ENCODE measurements at regions not wholly inside any gene's neighbourhood (a gene's known extent, or its start where the extent isn't known, plus 50 kb on each side); places are given as distances from the start of the nearest gene placed in this dataset.
"Not testable (repeated sequence)": the region's sequence is repeated elsewhere in the genome, so short reads cannot be mapped to it uniquely, and the experiment has no call there.

DNA sequence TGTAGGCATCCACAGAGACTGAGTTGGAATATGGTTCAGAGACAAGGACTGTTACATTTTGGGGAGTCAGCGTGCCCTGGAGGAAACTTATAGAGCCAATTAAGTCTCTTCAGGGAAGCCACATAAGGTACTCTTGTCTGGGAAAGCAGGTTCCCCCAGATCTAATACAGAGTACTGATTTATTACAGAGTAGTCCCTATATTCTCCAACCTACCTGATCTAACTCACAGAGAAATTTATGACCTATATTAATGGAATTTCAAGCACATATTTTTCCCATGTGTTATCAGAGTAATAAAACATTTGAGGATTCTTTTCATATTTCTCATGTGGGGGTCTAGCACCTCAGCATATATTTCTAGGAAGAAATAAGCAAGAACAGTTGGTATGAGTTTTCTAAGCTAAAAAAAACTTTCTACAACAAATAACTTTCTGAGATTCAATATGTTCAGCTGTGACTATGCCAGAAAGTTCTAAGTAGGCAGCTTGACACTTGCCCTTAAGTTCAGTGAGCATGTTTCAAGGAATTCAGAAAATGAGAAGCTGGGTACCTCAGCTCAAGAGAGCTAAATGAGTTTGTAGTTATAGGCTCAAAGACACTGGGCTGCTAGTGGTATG is 75.3 kb upstream of the COL8A1 start:
- H3K4me1 ChIP-seq, result no peaks in the 10 kb centered on the region
- intact Hi-C loops (cut with DNase I), result loop anchor here (10.0 kb wide), 1 partner anchor 48 kb away; no protein-coding TSS in a partner anchor
- H3K27ac ChIP-seq, result no peak overlapping the region
- no peak for TF ChIP-seq EP300 (IDR thresholded peaks at IDR 0.05)
- TF ChIP-seq POLR2A (IDR thresholded peaks at IDR 0.05), result no peak
- H3K36me3 ChIP-seq, result no peaks in the 10 kb centered on the region
- DNase-seq, result no peak
- H3K9me3 ChIP-seq, result no peaks in the 10 kb centered on the region
- 69 to 76% methylated on average over 1 of the region's 1 CpG for WGBS, 2 donors
- no peaks in the 10 kb centered on the region for H3K27me3 ChIP-seq
- H3K4me3 ChIP-seq, result no peak overlapping the region

- DNase-seq, result no peak
- intact Hi-C loops (cut with DNase I), result loop anchor here (10.0 kb wide), 1 partner anchor 47 kb away; no protein-coding TSS in a partner anchor
- Histone ChIP-seq H3K4me3 (no peak overlapping the region), H3K9me3 (no peaks in the 10 kb centered on the region), H3K36me3 (no peaks in the 10 kb centered on the region), H3K27me3 (no peaks in the 10 kb centered on the region), H3K4me1 (no peaks in the 10 kb centered on the region), H3K27ac (no peak overlapping the region)
- TF ChIP-seq, protein P1, sequence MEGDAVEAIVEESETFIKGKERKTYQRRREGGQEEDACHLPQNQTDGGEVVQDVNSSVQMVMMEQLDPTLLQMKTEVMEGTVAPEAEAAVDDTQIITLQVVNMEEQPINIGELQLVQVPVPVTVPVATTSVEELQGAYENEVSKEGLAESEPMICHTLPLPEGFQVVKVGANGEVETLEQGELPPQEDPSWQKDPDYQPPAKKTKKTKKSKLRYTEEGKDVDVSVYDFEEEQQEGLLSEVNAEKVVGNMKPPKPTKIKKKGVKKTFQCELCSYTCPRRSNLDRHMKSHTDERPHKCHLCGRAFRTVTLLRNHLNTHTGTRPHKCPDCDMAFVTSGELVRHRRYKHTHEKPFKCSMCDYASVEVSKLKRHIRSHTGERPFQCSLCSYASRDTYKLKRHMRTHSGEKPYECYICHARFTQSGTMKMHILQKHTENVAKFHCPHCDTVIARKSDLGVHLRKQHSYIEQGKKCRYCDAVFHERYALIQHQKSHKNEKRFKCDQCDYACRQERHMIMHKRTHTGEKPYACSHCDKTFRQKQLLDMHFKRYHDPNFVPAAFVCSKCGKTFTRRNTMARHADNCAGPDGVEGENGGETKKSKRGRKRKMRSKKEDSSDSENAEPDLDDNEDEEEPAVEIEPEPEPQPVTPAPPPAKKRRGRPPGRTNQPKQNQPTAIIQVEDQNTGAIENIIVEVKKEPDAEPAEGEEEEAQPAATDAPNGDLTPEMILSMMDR (IDR thresholded peaks at IDR 0.05), result no peak
- TF ChIP-seq EP300 (IDR thresholded peaks at IDR 0.05), result no peak
- no peak for TF ChIP-seq POLR2AphosphoS5 (IDR thresholded peaks at IDR 0.05)
- TF ChIP-seq POLR2A (IDR thresholded peaks at IDR 0.05), result no peak
- WGBS, 2 donors, result 0 to 9% methylated on average over 1 of the region's 1 CpG
Measured at GRCh38 chr3:99562138-99562537, 76.3 kb upstream of the COL8A1 start.

- no peak overlapping the region for H3K4me3 ChIP-seq
- 82 to 92% methylated on average over 3 of the region's 3 CpGs for WGBS, 2 donors
- H3K36me3 ChIP-seq, result no peaks in the 10 kb centered on the region
- TF ChIP-seq, protein P1 (IDR thresholded peaks at IDR 0.05), result no peak
- TF ChIP-seq POLR2AphosphoS5 (IDR thresholded peaks at IDR 0.05) (no peak), POLR2A (IDR thresholded peaks at IDR 0.05) (no peak), EP300 (IDR thresholded peaks at IDR 0.05) (no peak)
- intact Hi-C loops (cut with DNase I), result loop anchor here (10.0 kb wide), 1 partner anchor 46 kb away; no protein-coding TSS in a partner anchor
- H3K4me1 ChIP-seq, result no peaks in the 10 kb centered on the region
- no peaks in the 10 kb centered on the region for H3K9me3 ChIP-seq
- no peak for DNase-seq
- no peak overlapping the region for H3K27ac ChIP-seq
- no peaks in the 10 kb centered on the region for H3K27me3 ChIP-seq
Measured at GRCh38 chr3:99561056-99561455, 77.3 kb upstream of the COL8A1 start.

DNA sequence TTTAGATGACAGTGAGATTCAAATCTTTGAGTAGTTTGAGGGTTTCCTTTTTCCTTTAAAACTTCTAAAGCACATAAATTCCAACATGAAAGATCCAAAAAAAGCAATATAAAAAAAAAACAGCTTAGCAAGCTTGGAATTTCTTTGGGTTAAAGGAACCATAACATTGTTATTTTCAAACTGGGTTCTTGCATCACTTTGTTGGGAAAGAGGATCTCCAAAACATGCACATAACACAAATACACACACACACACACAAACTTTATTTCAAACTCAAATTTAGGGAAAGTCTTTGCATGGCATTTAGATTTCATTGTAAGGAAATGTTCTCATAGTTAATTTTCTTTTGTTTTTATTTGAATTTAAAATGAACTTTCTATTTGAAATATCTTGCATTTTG is 79.2 kb upstream of the COL8A1 start:
- no peak for DNase-seq
- Histone ChIP-seq H3K4me1 (no peaks in the 10 kb centered on the region), H3K4me3 (no peak overlapping the region), H3K36me3 (no peaks in the 10 kb centered on the region), H3K27ac (no peak overlapping the region), H3K9me3 (no peaks in the 10 kb centered on the region), H3K27me3 (no peaks in the 10 kb centered on the region)
- intact Hi-C loops (cut with DNase I), result no loop called here
- TF ChIP-seq POLR2AphosphoS5 (IDR thresholded peaks at IDR 0.05) (no peak), EP300 (IDR thresholded peaks at IDR 0.05) (no peak), POLR2A (IDR thresholded peaks at IDR 0.05) (no peak)
- TF ChIP-seq, protein P1 (IDR thresholded peaks at IDR 0.05), result no peak

DNA sequence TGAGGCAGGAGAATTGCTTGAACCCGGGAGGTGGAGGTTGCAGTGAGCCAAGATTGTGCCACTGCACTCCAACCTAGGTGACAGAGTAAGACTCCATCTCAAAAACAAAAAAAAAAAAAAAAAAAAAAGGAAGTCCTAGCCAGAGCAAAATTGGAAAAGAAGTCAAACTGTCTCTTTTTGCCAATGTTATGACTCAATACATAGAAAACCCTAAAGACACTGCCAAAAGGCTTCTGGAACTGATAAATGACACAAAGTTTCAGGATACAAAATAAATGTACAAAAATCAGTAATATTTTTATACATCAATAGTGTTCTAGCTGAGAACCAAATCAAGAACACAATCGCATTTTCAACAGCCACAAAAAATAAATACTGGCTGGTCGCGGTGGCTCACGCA is 82.5 kb upstream of the COL8A1 start:
- WGBS, 2 donors, result 93 to 94% methylated on average over 5 of the region's 5 CpGs
- H3K36me3 ChIP-seq, result not testable (repeated sequence)

DNA sequence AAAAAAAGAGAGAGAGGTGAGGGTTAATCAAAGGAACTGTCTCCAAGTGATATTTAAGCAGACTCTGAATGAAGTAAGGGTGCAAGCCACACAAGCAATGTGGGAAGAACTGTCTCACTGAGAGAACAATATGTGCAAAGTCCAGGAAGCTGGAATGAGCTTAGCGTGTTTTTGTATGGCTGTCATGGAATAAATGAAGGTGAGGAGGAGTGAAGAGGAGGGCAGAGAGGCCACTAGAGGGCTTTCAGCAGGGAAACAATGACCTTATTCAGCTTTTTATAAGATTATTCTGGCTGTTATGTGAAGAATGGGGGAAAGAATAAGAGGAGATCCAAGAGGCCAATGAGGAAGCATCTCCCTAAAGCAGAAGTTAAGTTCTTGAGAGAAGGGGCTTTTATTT is 86.9 kb upstream of the COL8A1 start:
- intact Hi-C loops (cut with DNase I), result no loop called here
- Histone ChIP-seq H3K4me1 (peaks cover 0 to 20% (median 3%) of the 10 kb centered on the region in 4 donors), H3K9me3 (no peaks in the 10 kb centered on the region), H3K27ac (no peak overlapping the region), H3K4me3 (no peak overlapping the region), H3K27me3 (no peaks in the 10 kb centered on the region), H3K36me3 (no peaks in the 10 kb centered on the region)
- TF ChIP-seq EP300 (IDR thresholded peaks at IDR 0.05) (no peak), POLR2AphosphoS5 (IDR thresholded peaks at IDR 0.05) (no peak), POLR2A (IDR thresholded peaks at IDR 0.05) (no peak)
- TF ChIP-seq, protein P1 (IDR thresholded peaks at IDR 0.05), result no peak
- 50 to 81% methylated on average over 1 of the region's 1 CpG for WGBS, 2 donors
- DNase-seq, result no peak

More for the DNA sequence above, 82.5 kb upstream of the COL8A1 start:
- H3K27me3 ChIP-seq; H3K4me3 ChIP-seq; H3K27ac ChIP-seq; intact Hi-C loops (cut with DNase I); H3K9me3 ChIP-seq; DNase-seq; H3K4me1 ChIP-seq: not testable (repeated sequence)

All from sigmoid colon (tissue), 6 donors.